WI38 (cell line): ENCODE measurements at regions not wholly inside any gene's neighbourhood (a gene's known extent, or its start where the extent isn't known, plus 50 kb on each side); places are given as distances from the start of the nearest gene placed in this dataset.

Experiments used
- H3K4me3 ChIP-seq: 2 replicates; pipeline ENCODE4 v1.5.1; 2011; ENCODE audit warnings: low read depth, mild to moderate bottlenecking, control low read depth, low read length
- TF ChIP-seq, protein P1 (sequence below): IDR thresholded peaks from 2 replicates; pipeline ENCODE4 v1.5.1; 2012; ENCODE audit warnings: low read depth, mild to moderate bottlenecking, control low read depth, low read length

DNA sequence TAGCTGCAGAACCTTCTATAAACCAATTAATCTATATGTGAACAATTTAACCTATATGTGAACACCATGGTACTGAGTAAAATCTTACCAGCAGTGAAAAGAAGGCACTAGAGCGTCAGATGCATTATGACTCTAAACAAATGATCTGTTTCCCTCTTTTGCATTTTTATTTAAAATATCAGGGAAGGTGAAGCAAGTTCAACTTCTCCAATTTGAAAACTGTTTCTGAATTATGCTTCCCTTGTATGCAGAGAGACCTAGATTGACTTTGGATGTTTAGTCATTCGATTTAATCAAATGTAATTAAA is 80.9 kb downstream of the DAD1 start:
- TF ChIP-seq, protein P1, sequence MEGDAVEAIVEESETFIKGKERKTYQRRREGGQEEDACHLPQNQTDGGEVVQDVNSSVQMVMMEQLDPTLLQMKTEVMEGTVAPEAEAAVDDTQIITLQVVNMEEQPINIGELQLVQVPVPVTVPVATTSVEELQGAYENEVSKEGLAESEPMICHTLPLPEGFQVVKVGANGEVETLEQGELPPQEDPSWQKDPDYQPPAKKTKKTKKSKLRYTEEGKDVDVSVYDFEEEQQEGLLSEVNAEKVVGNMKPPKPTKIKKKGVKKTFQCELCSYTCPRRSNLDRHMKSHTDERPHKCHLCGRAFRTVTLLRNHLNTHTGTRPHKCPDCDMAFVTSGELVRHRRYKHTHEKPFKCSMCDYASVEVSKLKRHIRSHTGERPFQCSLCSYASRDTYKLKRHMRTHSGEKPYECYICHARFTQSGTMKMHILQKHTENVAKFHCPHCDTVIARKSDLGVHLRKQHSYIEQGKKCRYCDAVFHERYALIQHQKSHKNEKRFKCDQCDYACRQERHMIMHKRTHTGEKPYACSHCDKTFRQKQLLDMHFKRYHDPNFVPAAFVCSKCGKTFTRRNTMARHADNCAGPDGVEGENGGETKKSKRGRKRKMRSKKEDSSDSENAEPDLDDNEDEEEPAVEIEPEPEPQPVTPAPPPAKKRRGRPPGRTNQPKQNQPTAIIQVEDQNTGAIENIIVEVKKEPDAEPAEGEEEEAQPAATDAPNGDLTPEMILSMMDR, result no peak
- no peak overlapping the region for H3K4me3 ChIP-seq

DNA sequence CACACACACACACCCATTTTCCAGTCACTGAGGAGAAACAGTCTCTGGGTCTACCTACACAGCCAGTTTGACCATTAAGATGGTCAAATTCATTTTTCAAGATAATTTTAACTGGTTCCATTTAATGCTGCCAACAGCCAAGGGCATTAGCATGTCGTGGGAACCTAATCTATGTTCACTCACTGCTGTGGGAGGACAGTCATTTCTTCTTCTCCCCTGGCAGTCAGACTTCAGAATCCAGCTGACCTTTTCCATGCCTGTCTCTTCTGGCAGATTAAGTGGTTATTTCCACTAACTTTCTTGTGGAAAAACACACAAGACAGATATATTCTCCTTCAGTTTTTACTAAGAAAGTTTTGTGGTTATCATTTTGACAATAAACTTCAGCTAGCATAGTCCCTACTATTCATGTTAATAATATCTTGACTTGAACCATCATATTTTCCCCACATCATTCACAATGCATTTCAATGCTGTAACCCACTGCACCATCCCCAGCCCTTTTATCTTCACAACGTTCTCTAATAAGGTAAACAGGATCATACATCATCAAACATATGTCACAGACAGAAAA is 82.2 kb downstream of the DAD1 start:
- no peak overlapping the region for H3K4me3 ChIP-seq
- TF ChIP-seq, protein P1, result no peak

DNA sequence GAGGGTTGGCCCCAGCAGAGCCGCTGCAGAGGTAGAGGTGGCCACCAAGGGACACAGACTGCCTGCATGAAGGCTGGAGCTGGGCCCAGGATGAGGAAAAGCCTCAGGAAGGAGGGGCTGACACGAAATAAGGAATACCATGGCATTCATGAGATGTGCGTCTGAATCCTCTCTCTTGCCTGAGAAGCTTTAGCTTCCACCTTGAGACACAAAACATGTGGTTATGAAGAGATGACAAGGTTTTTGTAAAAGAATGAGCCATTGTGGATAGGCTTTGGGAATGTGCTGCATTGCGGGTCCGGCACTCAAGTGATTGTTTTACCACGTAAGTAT is 82.7 kb downstream of the DAD1 start:
- TF ChIP-seq, protein P1, result no peak
- no peak overlapping the region for H3K4me3 ChIP-seq

DNA sequence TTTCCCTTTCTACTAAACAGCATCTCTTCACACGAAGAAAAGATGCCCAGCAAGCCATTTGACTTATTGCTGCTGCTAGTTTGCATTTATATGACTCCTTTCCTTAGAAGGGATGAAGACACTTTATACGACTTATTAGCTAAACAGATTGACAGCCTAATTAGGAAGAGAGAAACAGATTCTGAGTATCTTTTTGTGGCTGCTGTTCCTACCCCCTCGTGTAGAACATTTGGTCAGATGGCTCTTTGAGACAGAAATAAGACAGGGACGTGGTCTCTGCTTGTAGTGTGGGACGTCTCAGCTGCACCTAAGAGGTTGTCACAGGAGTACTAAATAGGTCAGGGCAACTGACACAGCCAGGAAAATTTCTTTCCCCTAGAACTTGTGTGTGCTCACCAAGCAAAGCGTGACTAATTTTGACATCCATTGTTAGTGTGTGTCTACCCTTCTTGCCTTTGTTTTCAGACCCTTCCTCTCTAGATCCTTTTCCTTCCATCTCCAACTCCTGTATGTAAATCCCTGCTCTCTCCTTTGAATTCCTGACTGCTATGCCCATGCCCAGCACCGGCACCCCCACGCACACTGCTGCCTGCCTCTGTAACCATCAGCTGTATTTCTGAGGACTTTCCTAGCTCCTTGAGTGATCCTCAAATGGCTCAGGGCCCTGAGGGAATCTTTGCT is 83.2 kb downstream of the DAD1 start:
- TF ChIP-seq, protein P1, result no peak
- H3K4me3 ChIP-seq, result no peak overlapping the region

DNA sequence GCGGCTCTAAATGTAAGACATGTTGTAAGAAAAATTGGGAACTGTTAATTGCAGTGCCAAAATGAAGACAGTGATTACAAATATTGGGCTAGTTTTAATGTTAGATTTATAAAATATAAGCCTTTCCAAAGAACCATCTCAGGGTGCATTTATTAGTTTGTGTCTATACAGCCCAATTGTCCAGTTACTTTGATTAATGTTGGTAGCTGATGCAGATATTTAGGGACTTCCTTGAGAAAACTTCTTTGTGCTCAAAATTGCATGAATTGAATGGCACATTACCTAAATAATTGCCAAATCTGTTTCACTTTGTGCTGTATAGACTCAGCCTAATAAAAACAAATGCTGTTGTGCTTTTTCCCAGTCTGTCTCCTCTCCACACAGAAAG is 83.7 kb downstream of the DAD1 start:
- H3K4me3 ChIP-seq, result no peak overlapping the region
- TF ChIP-seq, protein P1, result no peak

DNA sequence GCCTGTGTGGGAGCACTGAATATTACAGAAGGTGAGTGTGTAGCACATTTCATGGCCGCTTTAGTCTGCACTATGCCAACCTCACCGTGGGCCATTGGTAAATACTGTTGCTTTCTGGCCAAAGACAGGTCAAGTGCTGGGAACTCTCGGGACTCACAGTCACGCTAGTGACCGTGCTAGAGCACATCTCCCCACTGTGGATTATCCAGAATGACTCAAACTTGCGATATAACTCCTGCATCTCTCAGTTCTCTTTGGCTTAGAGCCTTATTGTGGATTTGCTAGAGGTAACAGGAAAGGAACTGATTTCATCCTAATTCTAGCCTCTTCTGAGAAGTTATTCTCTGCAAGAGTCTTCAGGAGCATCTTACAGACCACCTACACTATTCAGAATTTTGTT is 86.5 kb downstream of the DAD1 start:
- TF ChIP-seq, protein P1, result no peak
- H3K4me3 ChIP-seq, result no peak overlapping the region

DNA sequence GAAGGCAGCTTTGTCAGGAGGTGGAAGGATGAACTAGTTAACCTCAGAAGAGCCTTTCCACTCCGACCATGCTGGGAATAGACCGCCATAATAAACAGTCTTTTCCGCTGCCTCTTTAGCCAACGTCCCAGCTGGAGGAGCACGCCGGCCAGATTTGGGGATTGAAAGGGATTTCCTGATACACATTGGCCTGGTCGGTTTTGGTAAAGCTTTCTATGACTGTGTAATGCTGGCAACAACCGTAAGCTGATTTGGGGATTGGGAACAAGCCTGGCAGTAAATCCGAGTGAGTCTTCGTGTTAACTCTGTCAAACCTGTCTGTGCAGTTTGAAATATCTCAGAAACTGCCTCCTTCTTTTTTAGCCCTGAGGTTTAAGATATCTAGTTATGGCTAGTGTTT is 87.0 kb downstream of the DAD1 start:
- TF ChIP-seq, protein P1, result no peak
- no peak overlapping the region for H3K4me3 ChIP-seq
